ENCODE measurements at regions not wholly inside any gene's neighbourhood (a gene's known extent, or its start where the extent isn't known, plus 50 kb on each side); places are given as distances from the start of the nearest gene placed in this dataset.

DNA sequence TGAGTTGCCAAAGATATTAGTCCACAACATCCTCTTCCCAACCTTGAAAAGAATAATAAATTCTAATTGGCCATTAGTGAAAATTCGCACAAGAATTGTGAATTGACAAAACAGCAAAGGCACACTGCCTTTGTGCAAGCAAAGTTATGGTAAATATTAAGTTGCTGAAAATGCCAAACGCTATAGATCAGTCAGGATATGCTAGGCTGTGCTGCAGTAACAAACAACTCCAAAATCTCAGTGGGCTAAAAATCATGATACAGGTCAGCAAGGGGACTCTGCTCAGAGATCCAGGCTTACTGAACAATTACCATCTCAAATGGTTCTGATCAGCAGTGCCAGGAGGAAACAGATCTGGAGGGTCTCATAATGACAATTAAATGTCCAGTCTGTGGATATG, 238.0 kb upstream of the IGF1R start:
- ChIA-PET CTCF (no interaction called here), POLR2A (no interaction called here)
- no peak for DNase-seq (ENCODE audit: low spot score)
- H3K36me3 Mint-ChIP-seq = peaks cover 3% of the 10 kb centered on the region
- H3K27ac Mint-ChIP-seq = no peak overlapping the region
- peaks cover 15% of the 10 kb centered on the region for H3K9me3 Mint-ChIP-seq
- H3K4me1 Mint-ChIP-seq = no peaks in the 10 kb centered on the region
- TF ChIP-seq FOXP1 (CRISPR knock-in tag; IDR thresholded peaks at IDR 0.05; ENCODE audit: borderline replicate concordance) (no peak), CBFB (CRISPR knock-in tag; IDR thresholded peaks at IDR 0.05; ENCODE audit: low read depth) (no peak), OVOL2 (CRISPR knock-in tag; IDR thresholded peaks at IDR 0.05; ENCODE audit: borderline replicate concordance) (no peak), SMAD3 (CRISPR knock-in tag; IDR thresholded peaks at IDR 0.05; ENCODE audit: borderline replicate concordance) (no peak), ATF1 (CRISPR knock-in tag; IDR thresholded peaks at IDR 0.05) (no peak)
- TF ChIP-seq, protein P1, sequence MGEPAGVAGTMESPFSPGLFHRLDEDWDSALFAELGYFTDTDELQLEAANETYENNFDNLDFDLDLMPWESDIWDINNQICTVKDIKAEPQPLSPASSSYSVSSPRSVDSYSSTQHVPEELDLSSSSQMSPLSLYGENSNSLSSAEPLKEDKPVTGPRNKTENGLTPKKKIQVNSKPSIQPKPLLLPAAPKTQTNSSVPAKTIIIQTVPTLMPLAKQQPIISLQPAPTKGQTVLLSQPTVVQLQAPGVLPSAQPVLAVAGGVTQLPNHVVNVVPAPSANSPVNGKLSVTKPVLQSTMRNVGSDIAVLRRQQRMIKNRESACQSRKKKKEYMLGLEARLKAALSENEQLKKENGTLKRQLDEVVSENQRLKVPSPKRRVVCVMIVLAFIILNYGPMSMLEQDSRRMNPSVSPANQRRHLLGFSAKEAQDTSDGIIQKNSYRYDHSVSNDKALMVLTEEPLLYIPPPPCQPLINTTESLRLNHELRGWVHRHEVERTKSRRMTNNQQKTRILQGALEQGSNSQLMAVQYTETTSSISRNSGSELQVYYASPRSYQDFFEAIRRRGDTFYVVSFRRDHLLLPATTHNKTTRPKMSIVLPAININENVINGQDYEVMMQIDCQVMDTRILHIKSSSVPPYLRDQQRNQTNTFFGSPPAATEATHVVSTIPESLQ (CRISPR knock-in tag; IDR thresholded peaks at IDR 0.05) = no peak
- TF ChIP-seq, protein P2, sequence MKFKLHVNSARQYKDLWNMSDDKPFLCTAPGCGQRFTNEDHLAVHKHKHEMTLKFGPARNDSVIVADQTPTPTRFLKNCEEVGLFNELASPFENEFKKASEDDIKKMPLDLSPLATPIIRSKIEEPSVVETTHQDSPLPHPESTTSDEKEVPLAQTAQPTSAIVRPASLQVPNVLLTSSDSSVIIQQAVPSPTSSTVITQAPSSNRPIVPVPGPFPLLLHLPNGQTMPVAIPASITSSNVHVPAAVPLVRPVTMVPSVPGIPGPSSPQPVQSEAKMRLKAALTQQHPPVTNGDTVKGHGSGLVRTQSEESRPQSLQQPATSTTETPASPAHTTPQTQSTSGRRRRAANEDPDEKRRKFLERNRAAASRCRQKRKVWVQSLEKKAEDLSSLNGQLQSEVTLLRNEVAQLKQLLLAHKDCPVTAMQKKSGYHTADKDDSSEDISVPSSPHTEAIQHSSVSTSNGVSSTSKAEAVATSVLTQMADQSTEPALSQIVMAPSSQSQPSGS (CRISPR knock-in tag; IDR thresholded peaks at IDR 0.05; ENCODE audit: borderline replicate concordance, low read depth) = no peak
- TF ChIP-seq, protein P3, sequence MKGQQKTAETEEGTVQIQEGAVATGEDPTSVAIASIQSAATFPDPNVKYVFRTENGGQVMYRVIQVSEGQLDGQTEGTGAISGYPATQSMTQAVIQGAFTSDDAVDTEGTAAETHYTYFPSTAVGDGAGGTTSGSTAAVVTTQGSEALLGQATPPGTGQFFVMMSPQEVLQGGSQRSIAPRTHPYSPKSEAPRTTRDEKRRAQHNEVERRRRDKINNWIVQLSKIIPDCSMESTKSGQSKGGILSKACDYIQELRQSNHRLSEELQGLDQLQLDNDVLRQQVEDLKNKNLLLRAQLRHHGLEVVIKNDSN (CRISPR knock-in tag; IDR thresholded peaks at IDR 0.05) = no peak
- no peak overlapping the region for H3K4me3 Mint-ChIP-seq
- no peaks in the 10 kb centered on the region; the same call in 1 of the 2 replicates for H3K27me3 Mint-ChIP-seq (ENCODE audit: low read depth)
- ATAC-seq = no peak

DNA sequence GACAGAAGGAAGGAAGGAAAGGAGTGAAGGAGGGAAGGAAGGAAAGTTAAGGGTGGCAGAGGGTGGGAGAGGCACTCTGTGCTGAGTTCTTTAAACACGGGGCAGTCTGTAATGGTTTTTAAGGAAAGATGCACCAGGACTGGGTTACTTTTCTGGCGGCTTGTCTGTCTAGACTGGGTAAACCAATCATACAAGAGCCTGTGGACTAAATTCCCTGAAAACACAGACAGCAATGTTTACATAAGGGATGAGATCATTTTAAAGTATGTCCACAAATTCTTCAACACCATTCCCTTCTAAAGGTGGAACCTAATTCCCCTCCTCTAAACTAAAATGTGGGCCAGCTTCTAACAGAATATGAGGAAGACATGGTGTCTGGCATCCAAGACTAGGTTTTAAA, 235.5 kb upstream of the IGF1R start:
- ChIA-PET CTCF (no interaction called here), POLR2A (no interaction called here)
- TF ChIP-seq, protein P4, sequence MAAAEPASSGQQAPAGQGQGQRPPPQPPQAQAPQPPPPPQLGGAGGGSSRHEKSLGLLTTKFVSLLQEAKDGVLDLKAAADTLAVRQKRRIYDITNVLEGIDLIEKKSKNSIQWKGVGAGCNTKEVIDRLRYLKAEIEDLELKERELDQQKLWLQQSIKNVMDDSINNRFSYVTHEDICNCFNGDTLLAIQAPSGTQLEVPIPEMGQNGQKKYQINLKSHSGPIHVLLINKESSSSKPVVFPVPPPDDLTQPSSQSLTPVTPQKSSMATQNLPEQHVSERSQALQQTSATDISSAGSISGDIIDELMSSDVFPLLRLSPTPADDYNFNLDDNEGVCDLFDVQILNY (CRISPR knock-in tag; IDR thresholded peaks at IDR 0.05) = no peak
- TF ChIP-seq, protein P3 (CRISPR knock-in tag; IDR thresholded peaks at IDR 0.05) = no peak
- TF ChIP-seq ELF4 (CRISPR knock-in tag; IDR thresholded peaks at IDR 0.05; ENCODE audit: low read depth) (no peak), NFE2L1 (CRISPR knock-in tag; IDR thresholded peaks at IDR 0.05) (no peak)
- H3K4me1 Mint-ChIP-seq = 0 out of 2 replicates have a peak, but pooled peaks cover 6% of the 10 kb centered on the region
- no peak for DNase-seq (ENCODE audit: low spot score)
- H3K4me3 Mint-ChIP-seq = no peak overlapping the region
- ATAC-seq = no peak
- H3K36me3 Mint-ChIP-seq = peaks cover 3% of the 10 kb centered on the region
- H3K27me3 Mint-ChIP-seq (ENCODE audit: low read depth) = no peaks in the 10 kb centered on the region; the same call in 1 of the 2 replicates
- H3K27ac Mint-ChIP-seq = no peak overlapping the region
- H3K9me3 Mint-ChIP-seq = peaks cover 16% of the 10 kb centered on the region

DNA sequence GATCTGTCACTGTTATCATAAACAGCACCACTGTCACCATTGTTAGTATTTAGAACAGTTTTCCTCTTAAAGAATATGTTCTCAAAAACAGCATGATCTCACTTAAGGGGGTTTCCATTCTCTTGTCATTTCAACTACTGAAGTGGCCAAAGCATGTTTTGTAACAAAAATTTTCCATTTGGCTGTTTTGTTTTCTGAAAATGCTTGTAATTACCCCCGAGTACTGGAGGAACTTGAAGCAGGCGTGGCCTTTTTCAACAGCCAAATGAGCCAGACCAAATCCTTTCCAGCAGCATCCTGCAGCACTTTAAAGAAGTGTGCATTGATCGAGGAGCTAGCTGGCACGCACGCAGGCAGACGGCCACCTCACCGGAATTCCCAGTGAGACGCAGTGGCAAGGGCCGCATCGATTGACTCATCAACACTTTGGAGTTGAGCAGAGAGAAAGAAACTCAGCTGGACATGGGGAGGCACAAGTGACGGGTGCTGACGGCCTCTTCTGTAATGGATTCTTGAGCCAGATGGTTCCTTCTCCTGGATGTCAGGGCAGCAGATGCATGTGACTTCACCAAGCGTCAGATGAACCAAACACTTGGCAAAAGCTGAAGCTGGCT, 234.3 kb upstream of the IGF1R start:
- Mint-ChIP-seq H3K27me3 (ENCODE audit: low read depth) (no peaks in the 10 kb centered on the region; the same call in 1 of the 2 replicates), H3K27ac (no peak overlapping the region), H3K36me3 (peaks cover 3% of the 10 kb centered on the region), H3K4me3 (no peak overlapping the region), H3K4me1 (0 out of 2 replicates have a peak, but pooled peaks cover 6% of the 10 kb centered on the region), H3K9me3 (peaks cover 16% of the 10 kb centered on the region)
- POLR2A ChIA-PET = no interaction called here
- DNase-seq (ENCODE audit: low spot score) = no peak
- CTCF ChIA-PET = no interaction called here
- ATAC-seq = no peak
- no peak for TF ChIP-seq NR3C1 (CRISPR knock-in tag; conservative IDR thresholded peaks at IDR 0.05; ENCODE audit: low read depth)
- TF ChIP-seq, protein P4 (CRISPR knock-in tag; IDR thresholded peaks at IDR 0.05) = no peak
- TF ChIP-seq ESRRA (CRISPR knock-in tag; IDR thresholded peaks at IDR 0.05; ENCODE audit: borderline replicate concordance) = no peak
- TF ChIP-seq, protein P5, sequence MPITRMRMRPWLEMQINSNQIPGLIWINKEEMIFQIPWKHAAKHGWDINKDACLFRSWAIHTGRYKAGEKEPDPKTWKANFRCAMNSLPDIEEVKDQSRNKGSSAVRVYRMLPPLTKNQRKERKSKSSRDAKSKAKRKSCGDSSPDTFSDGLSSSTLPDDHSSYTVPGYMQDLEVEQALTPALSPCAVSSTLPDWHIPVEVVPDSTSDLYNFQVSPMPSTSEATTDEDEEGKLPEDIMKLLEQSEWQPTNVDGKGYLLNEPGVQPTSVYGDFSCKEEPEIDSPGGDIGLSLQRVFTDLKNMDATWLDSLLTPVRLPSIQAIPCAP (CRISPR knock-in tag; IDR thresholded peaks at IDR 0.05) = no peak
- TF ChIP-seq MXD4 (CRISPR knock-in tag; IDR thresholded peaks at IDR 0.05; ENCODE audit: borderline replicate concordance) = no peak
- no peak for TF ChIP-seq ETV6 (CRISPR knock-in tag; IDR thresholded peaks at IDR 0.05)
- TF ChIP-seq HMGA2 (CRISPR knock-in tag; IDR thresholded peaks at IDR 0.05) = no peak
- TF ChIP-seq ZNF219 (CRISPR knock-in tag; IDR thresholded peaks at IDR 0.05; ENCODE audit: borderline replicate concordance) = no peak
- TF ChIP-seq, protein P6, sequence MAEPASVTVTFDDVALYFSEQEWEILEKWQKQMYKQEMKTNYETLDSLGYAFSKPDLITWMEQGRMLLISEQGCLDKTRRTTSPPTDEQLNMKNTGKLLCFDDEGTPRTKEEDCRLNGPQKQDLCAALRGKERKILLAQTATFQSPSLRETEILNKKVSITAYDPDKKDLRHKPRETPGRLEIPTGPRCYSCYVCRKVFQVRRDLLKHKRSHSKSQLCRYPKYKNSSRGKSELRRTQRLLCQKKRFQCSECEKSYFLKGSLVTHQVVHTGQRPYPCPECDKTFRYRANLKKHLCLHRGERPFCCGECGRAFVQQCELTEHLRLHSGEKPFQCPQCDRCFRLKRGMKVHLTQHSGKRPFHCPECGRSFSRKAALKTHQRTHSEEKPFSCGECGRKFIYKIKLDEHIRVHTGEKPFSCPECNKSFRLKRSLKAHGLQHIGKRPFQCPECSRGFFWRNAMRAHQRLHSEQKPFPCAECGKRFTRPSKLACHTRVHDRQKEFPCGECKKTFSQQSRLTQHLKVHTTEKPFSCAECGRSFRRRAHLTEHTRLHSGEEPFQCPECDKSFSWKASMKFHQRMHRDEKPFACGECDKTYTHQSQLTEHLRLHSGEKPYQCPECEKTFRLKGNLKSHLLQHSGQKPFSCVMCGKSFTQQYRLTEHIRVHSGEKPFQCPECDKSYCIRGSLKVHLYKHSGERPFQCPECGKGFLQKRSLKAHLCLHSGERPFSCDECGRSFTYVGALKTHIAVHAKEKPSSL (CRISPR knock-in tag; conservative IDR thresholded peaks at IDR 0.05) = no peak
- TF ChIP-seq SP1 (CRISPR knock-in tag; conservative IDR thresholded peaks at IDR 0.05) = no peak
- no peak for TF ChIP-seq ZNF396 (CRISPR knock-in tag; IDR thresholded peaks at IDR 0.05; ENCODE audit: borderline replicate concordance)

All from WTC11 (cell line).